Left lung (tissue), 4 donors: ENCODE measurements at regions not wholly inside any gene's neighbourhood (a gene's known extent, or its start where the extent isn't known, plus 50 kb on each side); places are given as distances from the start of the nearest gene placed in this dataset.

Experiments
- ATAC-seq: fragments of 200-7000 bp; cut with Tn5 transposase; one replicate; pipeline ENCODE4 v1.9.1; 2020; ENCODE audit warnings: moderate library complexity
- DNase-seq, 4 donors: peaks; one replicate each; pipeline ENCODE4 v3.0.0-alpha.2; 2013 to 2020
- H3K27ac ChIP-seq, 2 donors: fragments of 200-600 bp; sonication (generic) in 1 of 2; one replicate each; pipeline versions ENCODE4 v1.5.0 to v1.8.0; 2020 to 2021
- H3K27me3 ChIP-seq, 2 donors: fragments of 200-600 bp; sonication (generic) in 1 of 2; one replicate each; pipeline versions ENCODE4 v1.5.0 to v1.8.0; 2020 to 2021
- H3K36me3 ChIP-seq, 2 donors: fragments of 200-600 bp; sonication (generic) in 1 of 2; one replicate each; pipeline versions ENCODE4 v1.5.0 to v1.8.0; 2020 to 2021
- H3K4me1 ChIP-seq, 2 donors: fragments of 200-600 bp; one replicate each; pipeline ENCODE4 v1.8.0; 2021
- H3K4me3 ChIP-seq, 2 donors: fragments of 200-600 bp; sonication (generic) in 1 of 2; one replicate each; pipeline versions ENCODE4 v1.5.0 to v1.8.0; 2020 to 2021; ENCODE audit warnings: mild to moderate bottlenecking in 1 of 2
- H3K9me3 ChIP-seq, 2 donors: fragments of 200-600 bp; sonication (generic) in 1 of 2; one replicate each; pipeline versions ENCODE4 v1.5.0 to v1.8.0; 2020 to 2021
- intact Hi-C, 2 donors: fragments of 100-400 bp; cut with DNase I; formaldehyde crosslinking; loops; one replicate each; pipeline versions ENCODE4 v1.11.2 to v1.14.2; 2022
- TF ChIP-seq, protein P1 (sequence below), 2 donors: fragments of 200-600 bp; sonication (generic) in 1 of 2; IDR thresholded peaks; one replicate each; pipeline versions ENCODE4 v1.5.0 to v1.8.0; 2021; ENCODE audit warnings: antibody characterized with exemption in 2 of 2
- donor health status: DM: no; HTN: yes; CAD: no.
- donor health status: DM: no; HTN: no; CAD: no.

DNA sequence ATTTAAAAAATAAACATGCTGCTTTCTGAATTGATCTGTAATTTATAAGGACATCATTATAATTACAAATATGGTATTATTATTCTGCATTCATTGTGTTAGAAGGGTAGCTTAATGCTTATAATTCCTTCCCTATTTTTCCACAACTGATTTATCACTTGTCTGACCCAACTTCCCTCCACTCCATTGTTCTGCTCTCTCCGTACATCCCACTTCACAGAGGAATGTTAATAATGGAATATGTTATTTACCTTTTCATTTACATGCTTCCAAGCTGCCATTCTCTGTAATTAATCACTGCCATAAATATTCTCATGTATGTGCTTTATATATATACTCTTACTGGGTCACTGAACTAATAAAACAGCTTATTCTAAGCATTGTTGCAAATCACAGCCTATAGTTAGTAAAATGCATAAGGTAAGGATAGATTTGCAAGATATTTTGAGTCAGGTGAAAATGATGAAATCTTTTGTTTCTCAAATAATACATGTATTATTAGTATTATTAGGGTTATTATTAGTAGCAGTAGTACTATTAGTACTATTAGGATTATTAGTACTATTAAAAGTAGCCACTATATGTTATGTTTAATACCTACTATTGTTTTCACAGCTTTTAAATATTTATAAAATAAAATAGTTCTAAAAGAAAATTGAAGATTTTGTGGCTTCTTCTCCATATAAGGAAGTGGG, 70.6 kb upstream of the NEK7 start:
- Histone ChIP-seq H3K4me3 (no peak overlapping the region), H3K36me3 (no peaks in the 10 kb centered on the region), H3K9me3 (no peaks in the 10 kb centered on the region), H3K4me1 (peaks cover 0 to 8% of the 10 kb centered on the region in 2 donors), H3K27ac (no peak overlapping the region), H3K27me3 (no peaks in the 10 kb centered on the region)
- intact Hi-C loops, result loop anchor here in 1 of 2 donors (10.0 kb wide), 1 partner anchor 269 kb away; no protein-coding TSS in a partner anchor
- DNase-seq, result no peak
- TF ChIP-seq, protein P1, sequence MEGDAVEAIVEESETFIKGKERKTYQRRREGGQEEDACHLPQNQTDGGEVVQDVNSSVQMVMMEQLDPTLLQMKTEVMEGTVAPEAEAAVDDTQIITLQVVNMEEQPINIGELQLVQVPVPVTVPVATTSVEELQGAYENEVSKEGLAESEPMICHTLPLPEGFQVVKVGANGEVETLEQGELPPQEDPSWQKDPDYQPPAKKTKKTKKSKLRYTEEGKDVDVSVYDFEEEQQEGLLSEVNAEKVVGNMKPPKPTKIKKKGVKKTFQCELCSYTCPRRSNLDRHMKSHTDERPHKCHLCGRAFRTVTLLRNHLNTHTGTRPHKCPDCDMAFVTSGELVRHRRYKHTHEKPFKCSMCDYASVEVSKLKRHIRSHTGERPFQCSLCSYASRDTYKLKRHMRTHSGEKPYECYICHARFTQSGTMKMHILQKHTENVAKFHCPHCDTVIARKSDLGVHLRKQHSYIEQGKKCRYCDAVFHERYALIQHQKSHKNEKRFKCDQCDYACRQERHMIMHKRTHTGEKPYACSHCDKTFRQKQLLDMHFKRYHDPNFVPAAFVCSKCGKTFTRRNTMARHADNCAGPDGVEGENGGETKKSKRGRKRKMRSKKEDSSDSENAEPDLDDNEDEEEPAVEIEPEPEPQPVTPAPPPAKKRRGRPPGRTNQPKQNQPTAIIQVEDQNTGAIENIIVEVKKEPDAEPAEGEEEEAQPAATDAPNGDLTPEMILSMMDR (IDR thresholded peaks at IDR 0.05), result no peak
- no peak for ATAC-seq

DNA sequence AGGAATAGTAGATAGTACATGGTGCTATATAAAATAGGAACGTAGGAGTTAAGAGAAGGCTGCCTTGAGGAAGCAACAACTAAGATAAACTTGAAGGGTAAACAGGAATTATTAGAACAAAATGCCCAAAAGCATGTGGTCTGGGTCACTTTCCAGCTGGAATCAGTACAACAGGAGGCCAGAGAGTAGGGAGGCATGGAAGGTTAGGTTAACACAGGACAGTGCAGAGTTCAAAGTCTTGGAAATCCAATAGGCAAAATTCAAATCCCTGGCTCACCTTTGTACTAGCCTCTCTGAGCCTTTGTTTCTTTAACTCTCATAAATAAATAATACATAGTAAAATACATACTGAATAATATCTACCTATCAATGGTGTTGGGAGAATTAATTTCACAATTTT, 69.0 kb upstream of the NEK7 start:
- ATAC-seq (peak; percentile 15), DNase-seq (no peak)
- intact Hi-C loops, result loop anchor here in 1 of 2 donors (10.0 kb wide), 1 partner anchor 267 kb away; no protein-coding TSS in a partner anchor
- TF ChIP-seq, protein P1 (IDR thresholded peaks at IDR 0.05), result no peak
- H3K27ac ChIP-seq, result peak overlapping the region; percentile 55 to 60
- H3K4me1 ChIP-seq, result peaks cover 0 to 8% of the 10 kb centered on the region in 2 donors
- H3K9me3 ChIP-seq, result no peaks in the 10 kb centered on the region
- no peaks in the 10 kb centered on the region for H3K27me3 ChIP-seq
- H3K4me3 ChIP-seq, result no peak overlapping the region
- H3K36me3 ChIP-seq, result no peaks in the 10 kb centered on the region

DNA sequence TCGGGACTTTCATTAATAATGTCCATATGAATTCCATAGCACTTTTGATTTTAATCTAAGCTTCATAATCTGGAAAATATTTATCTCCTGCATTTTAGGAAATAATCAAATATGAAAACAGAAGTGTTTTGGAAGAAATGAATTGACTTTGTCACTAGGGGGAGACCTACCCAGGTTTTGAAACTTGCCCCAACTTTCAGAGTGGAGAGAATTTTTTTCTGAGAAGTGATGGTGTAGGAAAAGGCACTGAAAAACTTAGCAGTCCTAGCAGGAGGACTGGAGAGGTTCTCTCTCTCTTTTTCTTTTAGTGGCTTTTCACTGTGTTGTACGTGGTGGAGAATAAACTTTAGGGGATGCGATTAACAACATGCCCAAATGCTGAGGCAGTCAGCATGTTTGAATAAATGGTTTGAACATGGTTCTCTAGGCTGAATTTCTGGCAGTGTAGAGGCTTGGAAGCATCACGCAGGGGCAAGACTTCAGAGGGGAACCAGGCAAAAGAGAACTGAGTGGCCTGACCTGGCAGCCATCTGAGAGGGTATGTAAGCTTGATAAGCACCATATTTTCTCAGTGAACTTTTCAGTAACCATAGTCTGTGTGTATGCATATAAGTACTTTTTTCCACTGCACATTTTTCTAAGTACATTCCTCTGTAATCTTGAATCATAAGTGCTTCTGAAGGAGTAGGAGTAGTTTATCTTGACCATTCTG, 68.3 kb upstream of the NEK7 start:
- DNase-seq (peak in 3 of 4 donors; percentile 41 to 73 (median 61)), ATAC-seq (peak; percentile 95)
- peaks cover 0 to 8% of the 10 kb centered on the region in 2 donors for H3K4me1 ChIP-seq
- no peak overlapping the region for H3K4me3 ChIP-seq
- no peaks in the 10 kb centered on the region for H3K36me3 ChIP-seq
- intact Hi-C loops, result loop anchor here in 1 of 2 donors (10.0 kb wide), 1 partner anchor 266 kb away; no protein-coding TSS in a partner anchor
- H3K27ac ChIP-seq, result peak overlapping the region; percentile 55 to 60
- H3K9me3 ChIP-seq, result no peaks in the 10 kb centered on the region
- no peaks in the 10 kb centered on the region for H3K27me3 ChIP-seq
- TF ChIP-seq, protein P1 (IDR thresholded peaks at IDR 0.05), result peak; percentile 25 to 43

DNA sequence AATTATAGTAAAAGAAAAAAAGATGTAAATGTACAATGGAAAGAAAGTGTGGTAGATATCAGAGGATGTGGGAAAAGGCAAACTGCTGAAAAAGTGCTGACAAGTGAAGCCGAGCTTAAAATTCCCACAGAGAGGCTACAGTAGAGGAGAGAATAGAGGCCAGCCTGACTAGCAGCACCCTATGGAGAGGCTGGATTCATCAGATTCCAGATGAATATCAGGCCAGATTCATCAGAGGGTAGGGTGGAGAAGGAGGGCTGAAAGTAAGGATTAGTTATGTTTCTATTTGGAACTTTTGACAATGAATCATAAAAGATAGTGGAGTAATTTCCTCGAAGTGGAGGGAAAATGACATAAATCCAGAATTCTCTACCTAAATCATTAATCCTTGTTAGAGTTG, 60.4 kb upstream of the NEK7 start:
- Histone ChIP-seq H3K4me1 (no peaks in the 10 kb centered on the region), H3K36me3 (no peaks in the 10 kb centered on the region), H3K27me3 (no peaks in the 10 kb centered on the region), H3K9me3 (no peaks in the 10 kb centered on the region), H3K27ac (no peak overlapping the region), H3K4me3 (no peak overlapping the region)
- DNase-seq, result no peak
- TF ChIP-seq, protein P1 (IDR thresholded peaks at IDR 0.05), result no peak
- ATAC-seq, result no peak
- intact Hi-C loops, result no loop called here

DNA sequence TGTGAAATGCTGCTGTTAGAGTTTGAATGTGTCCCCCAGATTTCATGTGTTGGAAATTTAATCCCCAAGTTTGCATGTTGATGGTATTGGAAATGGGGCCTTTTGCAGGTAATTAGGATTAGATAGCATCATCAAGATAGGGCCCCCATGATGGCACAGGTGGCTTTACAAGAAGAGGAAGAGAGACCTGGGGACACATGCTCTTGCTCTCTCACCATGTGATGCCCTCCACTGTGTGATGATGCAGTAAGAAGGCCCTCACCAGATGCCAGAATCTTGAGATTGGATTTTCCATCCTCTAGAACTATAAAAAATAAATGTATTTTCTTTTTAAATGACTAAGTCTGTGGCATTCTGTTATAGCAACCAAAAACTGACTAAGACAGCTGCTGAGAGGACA, 57.0 kb upstream of the NEK7 start:
- TF ChIP-seq, protein P1 (IDR thresholded peaks at IDR 0.05), result no peak
- Histone ChIP-seq H3K27me3 (no peaks in the 10 kb centered on the region), H3K4me1 (no peaks in the 10 kb centered on the region), H3K36me3 (no peaks in the 10 kb centered on the region), H3K27ac (no peak overlapping the region), H3K9me3 (no peaks in the 10 kb centered on the region), H3K4me3 (no peak overlapping the region)
- no peak for ATAC-seq
- intact Hi-C loops, result no loop called here
- DNase-seq, result no peak
